Large intestine (tissue), 3 donors: ENCODE measurements at regions not wholly inside any gene's neighbourhood (a gene's known extent, or its start where the extent isn't known, plus 50 kb on each side); places are given as distances from the start of the nearest gene placed in this dataset.

ENCODE experiments used
- DNase-seq, 2 donors: peaks; one replicate each; pipeline versions ENCODE4 v3.0.0 to v3.0.0-alpha.2; 2013
- H3K27ac ChIP-seq: one replicate; pipeline ENCODE4 v1.5.1; 2013; ENCODE audit warnings: low read length
- H3K27me3 ChIP-seq: 2 replicates; pipeline ENCODE4 v1.6.1; 2013; ENCODE audit warnings: low read length; ENCODE audit not compliant: control insufficient read depth, insufficient read depth
- H3K36me3 ChIP-seq: 2 replicates; pipeline ENCODE4 v1.6.1; 2013; ENCODE audit warnings: low read length; ENCODE audit not compliant: control insufficient read depth, insufficient read depth
- H3K4me1 ChIP-seq: one replicate; pipeline ENCODE4 v1.6.1; 2013; ENCODE audit warnings: low read length; ENCODE audit not compliant: control insufficient read depth, insufficient read depth
- H3K4me3 ChIP-seq: one replicate; pipeline ENCODE4 v1.5.1; 2013; ENCODE audit warnings: low read length
- H3K9me3 ChIP-seq: one replicate; pipeline ENCODE4 v1.6.1; 2013; ENCODE audit warnings: mild to moderate bottlenecking, low read depth, low read length, moderate library complexity; ENCODE audit not compliant: control insufficient read depth
- WGBS: methylation state at CpG from one replicate; pipeline ENCODE4 v1.1.5; 2013; ENCODE audit warnings: low lambda C conversion rate; ENCODE audit not compliant: insufficient coverage; 5-methylcytosine and 5-hydroxymethylcytosine counted together

GRCh38 chr6:55958790-55959189 lies 83.4 kb upstream of the BMP5 start:
- H3K4me3 ChIP-seq: no peak overlapping the region
- DNase-seq: no peak
- H3K36me3 ChIP-seq: no peaks in the 10 kb centered on the region
- no peaks in the 10 kb centered on the region for H3K27me3 ChIP-seq
- H3K27ac ChIP-seq: no peak overlapping the region
- H3K9me3 ChIP-seq: no peaks in the 10 kb centered on the region
- WGBS: no CpG with 5 or more reads among the region's 1 CpG
- H3K4me1 ChIP-seq: no peaks in the 10 kb centered on the region

GRCh38 chr6:55957961-55958422 lies 82.6 kb upstream of the BMP5 start:
- H3K27me3 ChIP-seq: no peaks in the 10 kb centered on the region
- no peaks in the 10 kb centered on the region for H3K9me3 ChIP-seq
- WGBS: 90% methylated on average over 2 of the region's 2 CpGs
- H3K36me3 ChIP-seq: no peaks in the 10 kb centered on the region
- DNase-seq: no peak
- no peaks in the 10 kb centered on the region for H3K4me1 ChIP-seq
- H3K27ac ChIP-seq: no peak overlapping the region
- no peak overlapping the region for H3K4me3 ChIP-seq

DNA sequence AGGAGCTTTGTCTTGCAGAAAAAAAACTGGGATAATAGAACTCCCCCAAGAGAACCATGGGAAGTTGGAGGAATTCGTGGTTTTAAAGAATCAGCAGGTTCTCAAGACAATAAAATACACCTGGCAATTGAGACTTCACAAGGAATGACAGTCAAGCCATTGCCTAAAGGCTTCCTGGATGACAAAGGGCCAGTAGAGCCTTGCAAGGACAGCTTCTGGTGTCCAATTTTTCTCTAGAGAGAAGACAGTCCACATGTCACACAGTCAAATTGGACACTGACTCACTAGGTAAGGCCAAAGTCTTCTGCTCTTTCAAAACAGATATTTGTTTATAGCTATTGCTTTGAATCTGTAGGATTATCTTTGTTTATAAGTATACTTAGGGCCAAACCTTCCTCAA lies 80.3 kb upstream of the BMP5 start:
- 40% methylated on average over 1 of the region's 1 CpG for WGBS
- Histone ChIP-seq H3K9me3 (peaks cover under 1% of the 10 kb centered on the region), H3K4me3 (no peak overlapping the region)

GRCh38 chr6:55954436-55954835 lies 79.0 kb upstream of the BMP5 start:
- peaks cover 9% of the 10 kb centered on the region for H3K9me3 ChIP-seq
- DNase-seq: no peak
- no peak overlapping the region for H3K27ac ChIP-seq
- H3K36me3 ChIP-seq: no peaks in the 10 kb centered on the region
- no peaks in the 10 kb centered on the region for H3K4me1 ChIP-seq
- no peaks in the 10 kb centered on the region for H3K27me3 ChIP-seq
- no peak overlapping the region for H3K4me3 ChIP-seq

More for the DNA sequence above, 80.3 kb upstream of the BMP5 start:
- no peaks in the 10 kb centered on the region for H3K27me3 ChIP-seq
- H3K4me1 ChIP-seq: no peaks in the 10 kb centered on the region
- H3K27ac ChIP-seq: no peak overlapping the region
- no peak for DNase-seq
- no peaks in the 10 kb centered on the region for H3K36me3 ChIP-seq

GRCh38 chr6:55953335-55953734 lies 77.9 kb upstream of the BMP5 start:
- 63% methylated on average over 7 of the region's 7 CpGs for WGBS
- DNase-seq: peak; percentile 3 to 11
- H3K9me3 ChIP-seq: peaks cover 9% of the 10 kb centered on the region
- no peaks in the 10 kb centered on the region for H3K27me3 ChIP-seq
- H3K36me3 ChIP-seq: no peaks in the 10 kb centered on the region
- H3K4me3 ChIP-seq: no peak overlapping the region
- H3K4me1 ChIP-seq: no peaks in the 10 kb centered on the region
- H3K27ac ChIP-seq: no peak overlapping the region

GRCh38 chr6:55950071-55950814 lies 74.9 kb upstream of the BMP5 start:
- Histone ChIP-seq H3K9me3 (peaks cover 9% of the 10 kb centered on the region), H3K4me1 (no peaks in the 10 kb centered on the region), H3K36me3 (no peaks in the 10 kb centered on the region), H3K4me3 (no peak overlapping the region), H3K27ac (no peak overlapping the region), H3K27me3 (no peaks in the 10 kb centered on the region)
- no CpG with 5 or more reads among the region's 26 CpGs for whole genome bisulfite sequencing
- DNase-seq: no peak

GRCh38 chr6:55943329-55943728 lies 67.9 kb upstream of the BMP5 start:
- H3K27me3 ChIP-seq: no peaks in the 10 kb centered on the region
- 80% methylated on average over 2 of the region's 3 CpGs for WGBS
- H3K4me1 ChIP-seq: no peaks in the 10 kb centered on the region
- H3K36me3 ChIP-seq: no peaks in the 10 kb centered on the region
- no peak overlapping the region for H3K27ac ChIP-seq
- no peak overlapping the region for H3K4me3 ChIP-seq
- no peaks in the 10 kb centered on the region for H3K9me3 ChIP-seq
- DNase-seq: no peak

GRCh38 chr6:55941702-55942101 lies 66.3 kb upstream of the BMP5 start:
- no peak for DNase-seq
- Histone ChIP-seq H3K27ac (no peak overlapping the region), H3K27me3 (no peaks in the 10 kb centered on the region), H3K36me3 (no peaks in the 10 kb centered on the region), H3K4me3 (no peak overlapping the region), H3K4me1 (no peaks in the 10 kb centered on the region), H3K9me3 (no peaks in the 10 kb centered on the region)
- no CpG with 5 or more reads among the region's 2 CpGs for WGBS

DNA sequence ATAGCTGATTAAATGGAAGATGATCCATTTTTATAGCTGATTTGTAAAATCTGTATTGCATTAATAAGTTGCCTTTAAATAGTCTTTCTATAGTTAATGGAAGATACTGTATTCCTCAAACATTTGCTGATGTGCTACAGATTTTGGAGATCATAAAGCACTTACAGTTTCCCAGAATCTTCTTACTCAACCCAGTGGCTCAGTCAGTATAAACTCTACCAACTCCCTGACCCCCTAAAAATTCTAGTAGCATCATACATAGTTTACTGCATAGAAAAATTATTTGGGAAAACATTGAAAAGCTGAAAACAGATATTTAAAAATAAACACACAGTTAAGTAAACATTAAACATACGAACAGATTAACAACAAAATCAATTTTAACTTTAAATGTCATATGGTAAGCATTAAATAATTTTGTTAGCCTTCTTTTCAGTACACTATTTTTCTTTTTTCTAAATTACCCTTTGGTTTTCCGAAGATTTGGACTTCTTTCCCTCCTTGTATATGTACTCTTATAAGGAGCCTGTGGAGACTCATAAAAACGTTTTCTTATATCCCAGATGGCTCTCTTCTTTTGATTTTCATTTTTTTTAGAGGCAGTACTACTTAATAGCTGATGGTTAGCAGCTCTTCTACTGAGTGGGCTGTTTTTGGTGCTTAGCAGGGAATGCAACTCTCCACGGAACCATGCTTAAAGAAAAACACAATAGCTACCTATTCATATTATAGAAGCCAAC lies 62.7 kb upstream of the BMP5 start:
- 87% methylated on average over 3 of the region's 4 CpGs for WGBS
- H3K4me1 ChIP-seq: no peaks in the 10 kb centered on the region
- no peak overlapping the region for H3K4me3 ChIP-seq

GRCh38 chr6:55937261-55937947 lies 62.0 kb upstream of the BMP5 start:
- DNase-seq: no peak
- H3K27ac ChIP-seq: no peak overlapping the region
- WGBS: no CpG with 5 or more reads among the region's 5 CpGs

More for the DNA sequence above, 62.7 kb upstream of the BMP5 start:
- no peak for DNase-seq
- Histone ChIP-seq H3K27ac (no peak overlapping the region), H3K36me3 (no peaks in the 10 kb centered on the region), H3K9me3 (no peaks in the 10 kb centered on the region), H3K27me3 (no peaks in the 10 kb centered on the region)

More at GRCh38 chr6:55937261-55937947, 62.0 kb upstream of the BMP5 start:
- no peaks in the 10 kb centered on the region for H3K27me3 ChIP-seq
- H3K9me3 ChIP-seq: no peaks in the 10 kb centered on the region
- H3K4me3 ChIP-seq: no peak overlapping the region
- H3K4me1 ChIP-seq: no peaks in the 10 kb centered on the region
- no peaks in the 10 kb centered on the region for H3K36me3 ChIP-seq
